ENCODE measurements at regions not wholly inside any gene's neighbourhood (a gene's known extent, or its start where the extent isn't known, plus 50 kb on each side); places are given as distances from the start of the nearest gene placed in this dataset.

- TF ChIP-seq POLR2A (IDR thresholded peaks at IDR 0.05; ENCODE audit: control extremely low read depth in 1 of 2, low read depth in 2 of 2, low read length in 2 of 2) (no peak), SIN3A (conservative IDR thresholded peaks at IDR 0.05 in 1 of 2, IDR thresholded peaks at IDR 0.05 in 1 of 2; ENCODE audit: low read depth in 1 of 2, low read length in 2 of 2) (no peak), MAFK (IDR thresholded peaks at IDR 0.05; ENCODE audit: low read depth, low read length) (no peak), SP2 (IDR thresholded peaks at IDR 0.05; ENCODE audit: low read length) (no peak), BRCA1 (IDR thresholded peaks at IDR 0.05; ENCODE audit: low read depth, low read length) (no peak)
These were observed 173.9 kb downstream of the SALL1 start (continued) for GRCh38 chr16:50977138-50977537.
